ENCODE measurements at regions not wholly inside any gene's neighbourhood (a gene's known extent, or its start where the extent isn't known, plus 50 kb on each side); places are given as distances from the start of the nearest gene placed in this dataset.
"Not testable (repeated sequence)": the region's sequence is repeated elsewhere in the genome, so short reads cannot be mapped to it uniquely, and the experiment has no call there.

DNA sequence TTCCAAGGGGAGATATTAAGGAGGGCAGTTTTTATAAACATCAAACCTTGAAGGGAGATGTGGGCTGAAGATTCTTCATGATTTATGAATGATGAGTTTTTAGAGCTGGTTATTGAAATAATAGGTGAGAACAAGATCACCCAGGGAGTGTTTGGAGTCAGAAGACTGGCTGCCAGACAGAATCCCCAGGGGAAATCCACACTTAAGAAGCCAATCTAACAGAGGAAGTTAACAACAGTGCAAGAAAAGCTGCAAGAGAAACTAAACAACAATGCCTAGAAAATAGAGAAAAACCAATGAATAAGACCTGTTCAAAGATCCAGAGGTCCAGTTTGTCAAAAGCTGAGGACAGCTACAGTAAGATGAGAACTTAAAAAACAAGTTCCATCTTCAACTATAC, 167.9 kb upstream of the MAN1A1 start:
- no peak for DNase-seq

GRCh38 chr6:119514345-119514744, 164.8 kb upstream of the MAN1A1 start:
- no peak for DNase-seq

DNA sequence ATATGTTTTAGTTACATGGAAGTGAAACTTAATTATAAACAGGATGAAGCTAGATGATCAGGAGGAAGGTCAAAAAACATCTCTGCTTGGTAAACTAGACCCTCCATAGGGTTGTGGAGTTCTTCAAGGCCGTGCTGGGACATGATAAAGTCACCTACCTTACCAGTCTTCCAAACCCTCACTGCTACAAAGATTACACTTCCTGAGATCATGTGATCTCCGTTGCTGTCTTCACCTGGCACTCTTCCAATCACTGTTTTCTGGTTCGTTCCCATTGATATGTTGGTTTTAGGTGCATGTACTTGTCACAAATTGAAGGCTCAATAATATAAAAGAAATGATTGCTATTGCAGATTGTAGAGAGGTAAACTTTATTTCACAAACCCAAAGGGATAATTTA, 161.5 kb upstream of the MAN1A1 start:
- no peak for DNase-seq

DNA sequence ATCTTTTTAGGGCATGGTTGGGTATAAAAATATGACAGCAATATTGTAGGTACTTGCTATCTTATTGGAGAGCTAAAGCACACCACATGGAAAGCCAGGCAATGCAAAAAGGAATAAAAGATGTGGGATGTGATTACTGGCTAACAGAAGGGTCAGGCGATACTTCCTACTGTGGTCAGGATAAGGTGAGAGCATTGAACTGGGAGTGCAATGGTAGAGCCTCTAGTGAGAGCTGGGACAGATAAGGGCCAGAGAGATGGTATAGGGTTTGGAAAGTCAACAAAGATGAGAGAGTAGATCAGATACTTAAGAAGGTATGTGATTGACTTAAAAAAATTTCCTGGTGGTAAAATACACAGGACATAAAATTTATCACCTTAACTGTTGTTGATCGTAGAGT, 160.7 kb upstream of the MAN1A1 start:
- DNase-seq: no peak

DNA sequence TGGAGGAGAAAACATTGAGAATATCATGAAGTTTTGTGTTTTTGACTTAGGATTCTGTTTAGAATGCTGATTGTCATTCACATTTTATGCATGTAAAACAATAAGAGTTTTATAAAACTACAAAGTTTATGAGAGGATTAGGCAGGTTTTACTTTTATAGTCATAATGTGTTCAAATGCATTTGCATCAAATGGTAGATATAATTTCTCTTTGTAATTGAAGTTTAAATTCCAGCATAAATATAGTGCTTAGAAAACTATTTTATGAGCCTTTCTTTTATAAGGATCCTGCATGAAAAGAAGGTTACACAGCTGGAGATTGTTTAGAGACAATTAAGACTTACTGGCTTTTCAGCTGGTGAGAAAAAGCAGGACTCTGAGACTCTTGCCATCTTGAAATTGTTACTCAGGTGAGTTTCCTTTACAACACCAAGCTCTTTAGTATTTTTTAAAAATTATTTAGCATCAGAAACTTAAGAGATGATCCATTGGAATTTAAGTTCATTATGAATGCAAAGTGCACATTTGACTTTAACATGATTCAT, 157.1 kb upstream of the MAN1A1 start:
- no peak for DNase-seq

DNA sequence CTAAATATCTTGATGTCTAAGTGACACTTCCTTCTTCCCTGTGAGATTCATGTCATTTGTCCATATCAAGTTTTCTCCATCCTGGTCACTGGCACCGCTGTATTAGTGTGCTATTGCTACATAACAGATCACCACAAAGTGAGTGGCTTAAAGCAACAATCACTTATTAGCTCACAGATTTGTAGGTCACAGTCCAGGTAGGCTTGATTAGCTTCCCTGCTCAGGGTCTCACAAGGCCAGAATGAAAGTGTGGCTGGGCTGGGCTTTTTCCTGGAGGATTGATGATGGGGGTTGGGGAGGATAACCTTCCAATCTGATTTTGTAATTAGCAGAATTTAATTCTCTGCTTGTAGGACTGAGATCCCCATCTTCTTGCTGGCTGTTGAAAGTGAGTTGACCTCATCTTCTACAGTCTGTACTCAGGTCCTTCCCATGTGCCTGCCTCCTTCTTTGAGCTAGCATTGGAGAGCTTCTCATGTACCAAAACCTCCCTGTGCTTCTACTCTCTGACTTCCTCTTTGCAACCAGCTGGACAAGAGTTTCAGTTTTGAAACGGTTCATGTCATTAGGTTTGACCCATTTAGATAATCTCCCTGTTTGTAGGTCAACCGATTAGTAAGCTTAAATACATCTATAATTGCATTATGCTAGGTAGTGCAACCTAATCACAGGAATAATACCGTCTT, 152.4 kb upstream of the MAN1A1 start:
- no peak for DNase-seq

DNA sequence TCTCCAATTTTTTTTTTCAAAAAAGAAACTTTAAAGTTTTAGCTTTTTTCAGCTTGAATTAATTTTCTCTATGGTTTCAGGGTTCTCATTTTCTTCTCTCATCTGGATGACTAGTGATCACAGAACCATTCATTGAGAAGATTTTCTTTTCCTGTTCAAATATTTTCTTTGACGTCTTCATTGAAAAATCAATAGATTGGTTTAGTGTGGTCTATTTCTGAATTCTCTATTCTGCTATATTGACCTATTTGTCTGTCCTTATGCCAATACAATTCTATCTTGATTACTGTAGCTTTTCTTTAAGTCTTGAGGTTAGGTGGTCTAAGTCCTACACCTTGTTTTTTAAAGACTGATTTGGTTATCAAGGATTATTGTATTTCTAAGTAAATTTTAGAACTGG, 150.2 kb upstream of the MAN1A1 start:
- DNase-seq: no peak

DNA sequence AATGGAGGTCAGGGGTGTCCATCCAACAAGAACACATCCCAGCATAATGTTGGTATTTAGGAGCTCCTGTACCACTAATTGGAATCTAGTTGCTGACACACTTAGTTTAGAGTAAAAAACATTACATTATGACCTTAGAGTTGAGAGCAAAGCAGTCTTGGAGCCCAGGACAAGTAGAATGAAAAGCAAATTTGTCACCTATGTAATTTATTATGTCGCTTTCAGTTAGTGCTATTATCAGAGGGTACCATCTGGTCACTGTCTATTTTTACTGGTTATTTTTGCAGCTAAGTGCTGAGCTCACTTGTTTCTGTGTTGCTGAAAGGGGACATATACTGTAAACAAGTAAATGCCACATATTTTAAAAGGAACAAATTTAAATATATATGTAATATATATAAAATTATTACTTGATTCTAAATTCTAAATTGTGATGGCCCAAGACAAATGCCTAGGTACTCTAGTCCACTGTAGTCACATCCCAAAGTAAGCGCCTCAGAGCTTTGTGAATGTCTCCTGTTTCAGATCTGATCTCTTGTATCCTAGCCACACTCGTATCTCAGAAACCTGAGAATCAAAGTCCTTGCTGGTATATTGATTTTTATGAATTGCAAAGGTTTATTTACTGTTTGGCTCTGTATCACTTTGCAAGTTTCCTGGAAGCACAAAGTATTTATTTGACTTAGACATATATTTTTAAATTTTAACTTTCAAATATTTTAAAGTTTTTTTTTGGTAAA, 148.6 kb upstream of the MAN1A1 start:
- DNase-seq: no peak

GRCh38 chr6:119495230-119495683, 145.7 kb upstream of the MAN1A1 start:
- DNase-seq: no peak

- no peak for DNase-seq
Measured at GRCh38 chr6:119493980-119494379, 144.4 kb upstream of the MAN1A1 start.

- DNase-seq: not testable (repeated sequence)
Measured at GRCh38 chr6:119491112-119491511, 141.6 kb upstream of the MAN1A1 start.

DNA sequence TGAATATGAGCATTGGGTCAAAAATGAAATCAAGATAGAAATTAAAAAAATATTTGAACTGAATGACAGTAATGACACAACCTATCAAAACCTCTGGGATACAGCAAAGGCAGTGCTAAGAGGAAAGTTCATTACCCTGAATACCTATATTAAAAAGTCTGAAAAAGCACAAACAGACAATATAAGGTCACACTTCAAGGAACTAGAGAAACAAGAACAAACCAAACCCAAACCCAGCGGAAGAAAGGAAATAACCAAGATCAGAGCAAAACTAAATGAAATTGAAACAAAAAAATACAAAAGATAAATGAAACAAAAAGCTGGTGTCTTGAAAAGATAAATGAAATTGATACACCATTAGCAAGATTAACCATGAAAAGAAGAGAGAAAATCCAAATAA, 140.5 kb upstream of the MAN1A1 start:
- not testable (repeated sequence) for DNase-seq

GRCh38 chr6:119484598-119484997, 135.0 kb upstream of the MAN1A1 start:
- no peak for DNase-seq

GRCh38 chr6:119483908-119484307, 134.3 kb upstream of the MAN1A1 start:
- DNase-seq: no peak

- no peak for DNase-seq
Measured at GRCh38 chr6:119482850-119483285, 133.3 kb upstream of the MAN1A1 start.

DNA sequence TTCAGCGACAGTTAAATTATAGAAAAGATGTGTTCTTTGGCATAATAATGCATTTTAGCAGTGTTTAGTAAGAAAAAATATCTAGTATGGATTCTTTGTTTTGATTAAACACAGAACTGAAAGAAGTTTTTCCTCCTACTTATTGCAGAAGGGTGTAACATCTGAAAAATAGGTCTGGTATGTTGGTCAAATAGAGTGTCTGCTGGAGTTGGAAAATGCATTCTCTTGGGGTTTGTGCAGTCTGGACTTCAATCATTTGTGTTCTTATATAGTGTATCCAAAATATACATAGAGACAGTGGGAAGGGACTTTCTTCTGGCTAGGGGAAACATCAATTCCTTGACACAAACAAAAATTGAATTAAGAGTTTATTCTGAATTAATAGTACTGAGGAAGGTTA, 132.4 kb upstream of the MAN1A1 start:
- no peak for DNase-seq

GRCh38 chr6:119480961-119481497, 131.5 kb upstream of the MAN1A1 start:
- no peak for DNase-seq

GRCh38 chr6:119479860-119480655, 130.5 kb upstream of the MAN1A1 start:
- no peak for DNase-seq

GRCh38 chr6:119476554-119476953, 127.0 kb upstream of the MAN1A1 start:
- DNase-seq: no peak

GRCh38 chr6:119476024-119476423, 126.5 kb upstream of the MAN1A1 start:
- DNase-seq: no peak

- no peak for DNase-seq
Measured at GRCh38 chr6:119470893-119471542, 121.5 kb upstream of the MAN1A1 start.

DNA sequence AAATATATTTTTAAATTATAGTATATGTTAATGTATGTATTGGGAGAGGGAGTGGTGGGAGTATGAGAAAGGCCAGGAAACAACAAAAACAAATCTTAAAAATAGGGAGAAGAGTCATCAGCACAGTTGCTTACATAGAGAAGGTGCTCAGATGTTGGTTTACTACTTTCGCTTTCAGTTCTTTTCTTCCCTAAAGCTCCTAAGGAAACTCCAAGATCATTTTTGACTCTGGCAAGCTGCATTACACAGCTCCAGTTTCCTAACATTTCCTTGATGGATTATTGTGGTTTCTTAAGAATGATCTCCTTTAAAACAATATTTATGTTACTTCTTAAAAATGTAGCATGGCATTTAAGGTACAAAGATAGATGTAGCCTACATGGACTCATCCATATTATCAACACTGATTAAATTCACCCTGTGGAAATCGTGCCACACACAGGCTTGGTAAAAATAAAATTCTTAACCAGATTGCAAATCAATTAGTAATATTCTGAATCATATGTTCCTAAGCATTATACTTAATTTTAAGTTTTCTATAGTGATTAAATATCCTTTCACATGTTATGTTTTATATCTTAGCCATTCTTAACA, 118.0 kb upstream of the MAN1A1 start:
- no peak for DNase-seq

Data from stimulated activated CD4-positive, alpha-beta T cell treated with anti-CD3 and anti-CD28 coated beads, Interleukin-4, amount 100 ng/mL, for 1 hour (primary cell).